ENCODE measurements at regions not wholly inside any gene's neighbourhood (a gene's known extent, or its start where the extent isn't known, plus 50 kb on each side); places are given as distances from the start of the nearest gene placed in this dataset.
"Not testable (repeated sequence)": the region's sequence is repeated elsewhere in the genome, so short reads cannot be mapped to it uniquely, and the experiment has no call there.

- Histone ChIP-seq H3K9ac (ENCODE audit: low read length) (no peak overlapping the region), H3K36me3 (ENCODE audit: insufficient read depth, low read length) (no peaks in the 10 kb centered on the region), H3K9me2 (ENCODE audit: insufficient read depth, low read length) (no peaks in the 10 kb centered on the region), H3K79me2 (replicated peaks; ENCODE audit: insufficient read depth, low read length) (no peaks in the 10 kb centered on the region), H3K27me3 (ENCODE audit: insufficient read depth, low read depth, low read length) (no peaks in the 10 kb centered on the region), H4K20me1 (ENCODE audit: insufficient read depth) (no peaks in the 10 kb centered on the region), H3K27ac (ENCODE audit: low read length) (no peak overlapping the region), H3F3A (ENCODE audit: insufficient read depth, low read length, poor library complexity, severe bottlenecking) (no peaks in the 10 kb centered on the region), H3K4me2 (ENCODE audit: low read length) (no peak overlapping the region), H3K9me3 (ENCODE audit: low read length) (no peaks in the 10 kb centered on the region), H3K4me3 (ENCODE audit: low read length) (no peak overlapping the region), H2AFZ (ENCODE audit: low read depth, low read length) (no peak overlapping the region)
- TF ChIP-seq TAF1 (IDR thresholded peaks at IDR 0.05; ENCODE audit: low read depth) (no peak), MXI1 (conservative IDR thresholded peaks at IDR 0.05; ENCODE audit: poor library complexity, severe bottlenecking) (no peak), SMC3 (conservative IDR thresholded peaks at IDR 0.05; ENCODE audit: poor library complexity) (no peak), RAD21 (conservative IDR thresholded peaks at IDR 0.05) (no peak)
These were observed 589.4 kb downstream of the ANKRD50 start for GRCh38 chr4:124123181-124123580.

GRCh38 chr4:124123721-124124120 is 588.8 kb downstream of the ANKRD50 start:
- no peaks in the 10 kb centered on the region for H3K9me2 ChIP-seq (ENCODE audit: insufficient read depth, low read length)
- no peak overlapping the region for H3K4me3 ChIP-seq (ENCODE audit: low read length)
- H2AFZ ChIP-seq (ENCODE audit: low read depth, low read length): no peak overlapping the region
- no peaks in the 10 kb centered on the region for H3K36me3 ChIP-seq (ENCODE audit: insufficient read depth, low read length)
- H3F3A ChIP-seq (ENCODE audit: insufficient read depth, low read length, poor library complexity, severe bottlenecking): no peaks in the 10 kb centered on the region
- no peaks in the 10 kb centered on the region for H4K20me1 ChIP-seq (ENCODE audit: insufficient read depth)
- H3K27ac ChIP-seq (ENCODE audit: low read length): no peak overlapping the region
- no peak overlapping the region for H3K4me2 ChIP-seq (ENCODE audit: low read length)
- TF ChIP-seq POLR2AphosphoS5 (IDR thresholded peaks at IDR 0.05) (no peak), CTCF (IDR thresholded peaks at IDR 0.05; ENCODE audit: poor library complexity, severe bottlenecking) (no peak), EP300 (conservative IDR thresholded peaks at IDR 0.05; ENCODE audit: poor library complexity, severe bottlenecking) (no peak), SMC3 (conservative IDR thresholded peaks at IDR 0.05; ENCODE audit: poor library complexity) (no peak), TAF1 (IDR thresholded peaks at IDR 0.05; ENCODE audit: low read depth) (no peak), RAD21 (conservative IDR thresholded peaks at IDR 0.05) (no peak), REST (IDR thresholded peaks at IDR 0.05; ENCODE audit: borderline replicate concordance) (no peak), MXI1 (conservative IDR thresholded peaks at IDR 0.05; ENCODE audit: poor library complexity, severe bottlenecking) (no peak), EZH2 (IDR thresholded peaks at IDR 0.05; ENCODE audit: borderline replicate concordance, insufficient read depth, low read length, poor library complexity, severe bottlenecking) (no peak)
- H3K9ac ChIP-seq (ENCODE audit: low read length): no peak overlapping the region
- H3K9me3 ChIP-seq (ENCODE audit: low read length): no peaks in the 10 kb centered on the region
- H3K27me3 ChIP-seq (ENCODE audit: insufficient read depth, low read depth, low read length): no peaks in the 10 kb centered on the region
- no peaks in the 10 kb centered on the region for H3K79me2 ChIP-seq (replicated peaks; ENCODE audit: insufficient read depth, low read length)

- H3K9me3 ChIP-seq (ENCODE audit: low read length); H3K79me2 ChIP-seq (replicated peaks; ENCODE audit: insufficient read depth, low read length); H4K20me1 ChIP-seq (ENCODE audit: insufficient read depth); H3K36me3 ChIP-seq (ENCODE audit: insufficient read depth, low read length); H3K27me3 ChIP-seq (ENCODE audit: insufficient read depth, low read depth, low read length); H3K27ac ChIP-seq (ENCODE audit: low read length); H3K4me2 ChIP-seq (ENCODE audit: low read length); H3K9me2 ChIP-seq (ENCODE audit: insufficient read depth, low read length); H2AFZ ChIP-seq (ENCODE audit: low read depth, low read length); H3F3A ChIP-seq (ENCODE audit: insufficient read depth, low read length, poor library complexity, severe bottlenecking); H3K4me3 ChIP-seq (ENCODE audit: low read length); H3K9ac ChIP-seq (ENCODE audit: low read length): not testable (repeated sequence)
These were observed 581.2 kb downstream of the ANKRD50 start for GRCh38 chr4:124131324-124131723.

All from neural cell (in vitro differentiated cells).